ENCODE measurements at regions not wholly inside any gene's neighbourhood (a gene's known extent, or its start where the extent isn't known, plus 50 kb on each side); places are given as distances from the start of the nearest gene placed in this dataset.

DNA sequence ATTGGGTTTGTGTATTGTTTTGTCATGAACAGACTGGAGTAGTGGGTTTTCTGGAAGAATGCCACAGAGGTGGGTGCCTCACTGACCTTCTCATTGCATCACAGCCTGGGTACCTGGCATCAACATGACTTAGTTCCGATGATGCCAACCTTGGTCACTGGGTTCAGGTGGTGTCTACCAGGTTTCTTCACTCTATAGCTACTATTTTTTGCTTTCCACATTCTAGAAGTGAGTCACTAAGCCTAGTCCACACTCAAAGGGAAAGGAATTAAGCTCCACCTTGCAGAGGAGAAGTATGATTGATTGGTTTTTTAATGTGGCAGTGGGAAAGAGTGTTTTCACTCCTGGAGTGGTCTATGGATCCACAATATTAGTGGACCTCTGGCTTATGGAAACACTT lies 391.9 kb downstream of the DMRT2 start:
- CTCF ChIA-PET (ENCODE audit: unreplicated experiment): no interaction called here
- POLR2A ChIA-PET: interaction anchor here (0.6 kb wide), 1 partner anchor 1261 kb away, joined by 3 read pairs; no protein-coding TSS in a partner anchor
- Histone ChIP-seq H3K9me3 (ENCODE audit: low read length) (no peaks in the 10 kb centered on the region), H2AFZ (ENCODE audit: low read length) (no peak overlapping the region), H4K20me1 (ENCODE audit: insufficient read depth, low read length) (no peaks in the 10 kb centered on the region), H3K9me2 (ENCODE audit: insufficient read depth, low read length) (no peaks in the 10 kb centered on the region), H3K27ac (ENCODE audit: low read depth, low read length, poor library complexity, severe bottlenecking) (no peak overlapping the region), H3K4me2 (ENCODE audit: low read length) (no peak overlapping the region), H3K36me3 (ENCODE audit: insufficient read depth, low read length) (no peaks in the 10 kb centered on the region), H3K79me2 (ENCODE audit: insufficient read depth, low read depth, low read length) (no peaks in the 10 kb centered on the region), H3K4me1 (ENCODE audit: insufficient read depth, low read length, poor library complexity, severe bottlenecking) (no peaks in the 10 kb centered on the region), H3K4me3 (ENCODE audit: low read depth, low read length, poor library complexity, severe bottlenecking) (no peak overlapping the region)
- intact Hi-C loops (cut with micrococcal nuclease; ENCODE audit: unreplicated experiment): no loop called here
- TF ChIP-seq, protein P1, sequence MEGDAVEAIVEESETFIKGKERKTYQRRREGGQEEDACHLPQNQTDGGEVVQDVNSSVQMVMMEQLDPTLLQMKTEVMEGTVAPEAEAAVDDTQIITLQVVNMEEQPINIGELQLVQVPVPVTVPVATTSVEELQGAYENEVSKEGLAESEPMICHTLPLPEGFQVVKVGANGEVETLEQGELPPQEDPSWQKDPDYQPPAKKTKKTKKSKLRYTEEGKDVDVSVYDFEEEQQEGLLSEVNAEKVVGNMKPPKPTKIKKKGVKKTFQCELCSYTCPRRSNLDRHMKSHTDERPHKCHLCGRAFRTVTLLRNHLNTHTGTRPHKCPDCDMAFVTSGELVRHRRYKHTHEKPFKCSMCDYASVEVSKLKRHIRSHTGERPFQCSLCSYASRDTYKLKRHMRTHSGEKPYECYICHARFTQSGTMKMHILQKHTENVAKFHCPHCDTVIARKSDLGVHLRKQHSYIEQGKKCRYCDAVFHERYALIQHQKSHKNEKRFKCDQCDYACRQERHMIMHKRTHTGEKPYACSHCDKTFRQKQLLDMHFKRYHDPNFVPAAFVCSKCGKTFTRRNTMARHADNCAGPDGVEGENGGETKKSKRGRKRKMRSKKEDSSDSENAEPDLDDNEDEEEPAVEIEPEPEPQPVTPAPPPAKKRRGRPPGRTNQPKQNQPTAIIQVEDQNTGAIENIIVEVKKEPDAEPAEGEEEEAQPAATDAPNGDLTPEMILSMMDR (conservative IDR thresholded peaks at IDR 0.05; ENCODE audit: low read length): no peak
- no peak for TF ChIP-seq EZH2phosphoT487 (IDR thresholded peaks at IDR 0.05; ENCODE audit: borderline replicate concordance, low read depth, low read length)
- DNase-seq (ENCODE audit: low spot score): no peak
- BruUV-seq (replicated peaks): no TSS peak

DNA sequence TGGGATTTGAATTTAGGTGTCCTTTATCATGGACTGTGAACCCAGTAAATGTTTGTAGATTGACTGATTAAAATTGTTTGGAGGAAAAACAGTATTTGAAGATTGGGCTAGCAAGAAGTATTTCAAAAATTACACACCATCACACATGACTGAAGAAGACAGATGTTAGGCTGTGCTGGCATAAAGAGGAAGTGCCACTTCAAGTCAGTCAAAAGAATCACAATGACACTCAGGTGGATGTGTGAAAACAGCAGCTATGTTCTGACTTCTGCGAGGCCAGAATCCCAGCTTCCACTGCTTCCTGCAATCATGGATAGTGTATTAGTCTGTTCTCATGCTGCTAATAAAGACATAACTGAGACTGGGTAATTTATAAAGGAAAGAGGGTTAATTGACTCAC lies 393.3 kb downstream of the DMRT2 start:
- H3K36me3 ChIP-seq (ENCODE audit: insufficient read depth, low read length): no peaks in the 10 kb centered on the region
- BruUV-seq (replicated peaks): no TSS peak
- no peak overlapping the region for H3K4me2 ChIP-seq (ENCODE audit: low read length)
- intact Hi-C loops (cut with micrococcal nuclease; ENCODE audit: unreplicated experiment): no loop called here
- H3K9me2 ChIP-seq (ENCODE audit: insufficient read depth, low read length): no peaks in the 10 kb centered on the region
- H3K79me2 ChIP-seq (ENCODE audit: insufficient read depth, low read depth, low read length): no peaks in the 10 kb centered on the region
- H2AFZ ChIP-seq (ENCODE audit: low read length): no peak overlapping the region
- H3K27ac ChIP-seq (ENCODE audit: low read depth, low read length, poor library complexity, severe bottlenecking): no peak overlapping the region
- no peak overlapping the region for H3K4me3 ChIP-seq (ENCODE audit: low read depth, low read length, poor library complexity, severe bottlenecking)
- no peaks in the 10 kb centered on the region for H4K20me1 ChIP-seq (ENCODE audit: insufficient read depth, low read length)
- TF ChIP-seq, protein P1 (conservative IDR thresholded peaks at IDR 0.05; ENCODE audit: low read length): no peak
- TF ChIP-seq EZH2phosphoT487 (IDR thresholded peaks at IDR 0.05; ENCODE audit: borderline replicate concordance, low read depth, low read length): no peak
- no peaks in the 10 kb centered on the region for H3K4me1 ChIP-seq (ENCODE audit: insufficient read depth, low read length, poor library complexity, severe bottlenecking)
- ChIA-PET CTCF (ENCODE audit: unreplicated experiment) (no interaction called here), POLR2A (no interaction called here)
- no peak for DNase-seq (ENCODE audit: low spot score)
- H3K9me3 ChIP-seq (ENCODE audit: low read length): no peaks in the 10 kb centered on the region

DNA sequence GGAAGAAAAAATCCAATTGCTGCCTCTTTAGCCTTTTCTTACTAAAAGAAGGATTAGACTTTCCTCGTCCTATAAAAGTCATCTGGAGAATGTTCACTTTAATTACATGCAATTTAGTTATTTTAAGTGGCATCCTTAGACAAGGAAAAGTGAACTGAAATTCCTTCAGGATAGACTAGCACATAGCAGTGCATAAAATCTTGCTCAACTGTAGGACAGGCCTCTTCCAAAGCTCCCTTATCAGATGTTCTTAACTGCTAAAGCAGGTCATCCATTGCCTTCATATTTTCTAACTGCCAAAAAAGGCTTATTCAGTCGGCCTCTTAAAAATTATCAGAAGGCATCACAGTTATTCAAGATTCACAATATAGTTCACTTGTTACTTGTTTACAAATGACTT lies 396.5 kb downstream of the DMRT2 start:
- CTCF ChIA-PET (ENCODE audit: unreplicated experiment): no interaction called here
- no TSS peak for BruUV-seq (replicated peaks)
- Histone ChIP-seq H2AFZ (ENCODE audit: low read length) (no peak overlapping the region), H3K9me2 (ENCODE audit: insufficient read depth, low read length) (no peaks in the 10 kb centered on the region), H4K20me1 (ENCODE audit: insufficient read depth, low read length) (no peaks in the 10 kb centered on the region), H3K4me2 (ENCODE audit: low read length) (no peak overlapping the region), H3K4me1 (ENCODE audit: insufficient read depth, low read length, poor library complexity, severe bottlenecking) (no peaks in the 10 kb centered on the region), H3K4me3 (ENCODE audit: low read depth, low read length, poor library complexity, severe bottlenecking) (no peak overlapping the region), H3K79me2 (ENCODE audit: insufficient read depth, low read depth, low read length) (no peaks in the 10 kb centered on the region), H3K36me3 (ENCODE audit: insufficient read depth, low read length) (no peaks in the 10 kb centered on the region), H3K9me3 (ENCODE audit: low read length) (no peaks in the 10 kb centered on the region), H3K27ac (ENCODE audit: low read depth, low read length, poor library complexity, severe bottlenecking) (no peak overlapping the region)
- POLR2A ChIA-PET: no interaction called here
- intact Hi-C loops (cut with micrococcal nuclease; ENCODE audit: unreplicated experiment): no loop called here
- no peak for DNase-seq (ENCODE audit: low spot score)
- TF ChIP-seq, protein P1 (conservative IDR thresholded peaks at IDR 0.05; ENCODE audit: low read length): no peak
- no peak for TF ChIP-seq EZH2phosphoT487 (IDR thresholded peaks at IDR 0.05; ENCODE audit: borderline replicate concordance, low read depth, low read length)

All from OCI-LY7 (cell line).